ENCODE measurements at regions not wholly inside any gene's neighbourhood (a gene's known extent, or its start where the extent isn't known, plus 50 kb on each side); places are given as distances from the start of the nearest gene placed in this dataset.

DNA sequence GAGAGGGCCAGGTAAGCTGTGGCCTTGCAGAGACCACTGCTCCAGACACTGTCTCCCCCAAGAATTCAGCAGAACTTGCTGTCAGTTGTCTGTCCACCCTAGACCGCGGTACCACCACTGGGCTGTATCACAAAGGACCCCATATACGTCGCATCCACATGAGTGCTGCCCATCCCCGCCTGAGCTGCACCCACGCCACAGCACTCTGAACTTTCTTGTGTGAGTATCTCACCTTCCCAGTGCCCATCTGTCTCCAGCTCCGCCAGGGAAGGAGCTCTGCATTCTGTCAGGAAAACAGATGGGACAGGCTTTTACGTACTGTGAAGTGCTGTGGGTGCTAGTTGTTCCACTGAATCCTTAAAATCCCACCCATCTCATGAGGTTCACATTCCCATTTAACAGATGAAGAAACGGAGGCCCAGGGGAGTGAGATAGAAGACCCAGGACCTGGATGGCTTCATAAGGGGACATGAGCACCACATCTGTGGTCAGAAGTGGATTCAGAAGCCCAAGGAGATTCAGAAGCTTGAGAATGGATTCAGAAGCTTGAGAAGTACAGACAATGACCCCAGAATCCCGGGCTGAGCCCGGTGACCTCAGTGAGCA, 102.5 kb upstream of the ZMIZ1 start:
- no peaks in the 10 kb centered on the region for H3K27me3 Mint-ChIP-seq (ENCODE audit: low read depth)
- H3K9me3 Mint-ChIP-seq: no peaks in the 10 kb centered on the region
- no peak overlapping the region for H3K27ac Mint-ChIP-seq
- no peak overlapping the region for H3K4me3 Mint-ChIP-seq
- no peaks in the 10 kb centered on the region for H3K36me3 Mint-ChIP-seq (ENCODE audit: low read depth)
- H3K4me1 Mint-ChIP-seq (ENCODE audit: low read depth): no peaks in the 10 kb centered on the region
- no peak for DNase-seq (ENCODE audit: low spot score)

DNA sequence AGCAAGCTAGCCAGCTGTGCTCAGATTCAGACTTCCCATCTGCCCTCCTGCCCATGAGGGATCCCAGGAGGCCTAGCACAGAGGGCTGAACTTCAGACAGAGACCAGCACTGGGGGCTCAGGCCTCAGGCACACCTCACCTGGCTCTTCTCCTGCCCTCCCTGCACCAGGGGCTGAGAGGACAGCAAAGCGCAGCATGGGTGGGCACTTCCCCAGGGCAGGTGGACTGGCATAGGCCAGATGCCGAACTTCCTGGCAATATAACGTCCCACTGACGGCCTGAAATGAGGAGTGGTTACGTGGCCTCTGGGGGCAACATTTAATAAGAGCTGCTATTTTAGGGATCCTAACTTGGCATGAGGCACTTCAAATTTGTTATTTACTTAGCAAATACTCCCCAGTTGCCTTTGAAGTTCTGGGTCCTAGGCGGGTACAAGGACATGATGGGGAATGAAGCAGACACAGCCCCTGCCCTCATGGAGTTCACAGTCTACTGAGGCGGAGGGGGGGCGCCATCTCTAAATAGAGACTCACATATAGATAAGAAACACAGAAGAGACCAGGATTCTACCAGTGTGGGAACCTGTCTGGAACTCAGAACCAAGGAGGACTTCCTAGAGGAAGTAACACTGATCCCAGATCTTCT, 101.8 kb upstream of the ZMIZ1 start:
- no peak for DNase-seq (ENCODE audit: low spot score)
- Mint-ChIP-seq H3K36me3 (ENCODE audit: low read depth) (no peaks in the 10 kb centered on the region), H3K9me3 (no peaks in the 10 kb centered on the region), H3K27ac (no peak overlapping the region), H3K4me1 (ENCODE audit: low read depth) (no peaks in the 10 kb centered on the region), H3K4me3 (no peak overlapping the region), H3K27me3 (ENCODE audit: low read depth) (no peaks in the 10 kb centered on the region)

DNA sequence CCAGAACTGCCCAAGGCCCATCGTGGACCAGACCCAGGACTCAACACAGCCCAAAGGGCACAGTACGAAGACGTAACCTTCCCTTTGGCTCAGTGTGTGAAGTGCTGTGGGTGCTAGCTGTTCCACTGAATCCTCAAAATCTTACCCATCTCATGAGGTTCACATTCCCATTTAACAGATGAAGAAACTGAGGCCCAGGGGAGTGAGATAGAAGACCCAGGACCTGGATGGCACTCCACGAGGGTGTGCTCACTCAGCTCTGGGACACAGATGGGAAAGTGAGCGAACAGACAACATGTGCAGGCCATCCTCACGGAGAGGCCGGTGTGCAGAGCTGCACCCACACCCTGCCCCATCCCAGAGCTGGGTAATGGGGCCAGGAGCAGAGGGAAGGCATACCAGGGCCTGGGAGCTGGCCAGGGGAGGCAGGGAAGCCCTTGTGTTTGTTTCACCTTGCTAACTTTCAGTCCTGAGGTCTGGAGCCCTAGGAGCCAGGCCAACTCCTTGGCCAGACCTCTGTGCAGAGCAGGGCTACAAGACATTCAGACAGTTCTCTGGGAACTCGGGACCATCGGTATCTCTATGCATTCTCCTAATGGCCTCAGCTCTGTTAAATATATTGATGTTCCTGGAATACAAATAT, 100.3 kb upstream of the ZMIZ1 start:
- DNase-seq (ENCODE audit: low spot score): no peak
- no peaks in the 10 kb centered on the region for H3K4me1 Mint-ChIP-seq (ENCODE audit: low read depth)
- H3K27me3 Mint-ChIP-seq (ENCODE audit: low read depth): no peaks in the 10 kb centered on the region
- H3K9me3 Mint-ChIP-seq: no peaks in the 10 kb centered on the region
- no peaks in the 10 kb centered on the region for H3K36me3 Mint-ChIP-seq (ENCODE audit: low read depth)
- no peak overlapping the region for H3K27ac Mint-ChIP-seq
- H3K4me3 Mint-ChIP-seq: no peak overlapping the region

DNA sequence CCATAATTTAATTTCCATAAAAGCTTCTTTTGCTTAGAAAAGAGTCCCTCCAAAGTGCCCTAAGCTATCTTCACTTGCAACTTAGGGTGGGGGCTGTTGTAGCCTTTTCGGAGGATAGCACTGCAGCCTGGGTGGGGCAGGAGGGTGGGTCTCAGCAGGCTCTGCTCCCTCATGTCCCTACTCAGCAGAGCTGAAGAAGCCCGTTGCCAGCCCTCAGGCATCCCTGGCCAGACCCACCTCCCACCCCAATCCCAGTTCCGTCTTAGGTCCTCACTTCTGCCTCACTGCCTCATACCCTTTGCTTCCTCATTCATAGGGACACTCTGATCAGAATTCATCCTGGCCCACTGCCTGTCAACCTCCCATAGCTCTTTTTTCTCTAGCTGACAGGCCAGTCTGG, 99.8 kb upstream of the ZMIZ1 start:
- H3K27me3 Mint-ChIP-seq (ENCODE audit: low read depth): no peaks in the 10 kb centered on the region
- no peak for DNase-seq (ENCODE audit: low spot score)
- no peaks in the 10 kb centered on the region for H3K36me3 Mint-ChIP-seq (ENCODE audit: low read depth)
- H3K4me1 Mint-ChIP-seq (ENCODE audit: low read depth): no peaks in the 10 kb centered on the region
- no peaks in the 10 kb centered on the region for H3K9me3 Mint-ChIP-seq
- no peak overlapping the region for H3K27ac Mint-ChIP-seq
- no peak overlapping the region for H3K4me3 Mint-ChIP-seq

DNA sequence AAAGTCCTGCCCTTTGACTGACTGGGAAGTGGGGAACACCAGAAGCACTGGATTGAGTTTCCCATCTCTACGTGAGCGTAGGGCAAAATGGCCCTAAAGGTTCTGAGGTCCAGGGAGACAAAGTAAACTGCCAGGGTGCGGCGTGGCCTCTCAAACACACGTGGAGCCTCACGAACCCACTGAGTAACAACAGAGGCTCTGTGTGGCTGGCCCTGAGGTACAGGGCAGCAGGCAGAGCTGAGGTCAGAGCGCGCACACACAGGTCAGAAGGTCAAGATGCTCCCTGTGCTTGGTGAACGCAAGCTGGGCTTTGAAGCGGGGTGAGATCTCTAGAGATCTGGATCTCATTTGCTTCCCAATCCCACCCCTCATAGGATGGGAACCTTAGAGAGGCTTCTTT, 99.0 kb upstream of the ZMIZ1 start:
- H3K4me1 Mint-ChIP-seq (ENCODE audit: low read depth): peaks cover 6% of the 10 kb centered on the region
- H3K27me3 Mint-ChIP-seq (ENCODE audit: low read depth): no peaks in the 10 kb centered on the region
- no peak for DNase-seq (ENCODE audit: low spot score)
- H3K36me3 Mint-ChIP-seq (ENCODE audit: low read depth): no peaks in the 10 kb centered on the region
- H3K4me3 Mint-ChIP-seq: no peak overlapping the region
- H3K9me3 Mint-ChIP-seq: no peaks in the 10 kb centered on the region
- no peak overlapping the region for H3K27ac Mint-ChIP-seq

DNA sequence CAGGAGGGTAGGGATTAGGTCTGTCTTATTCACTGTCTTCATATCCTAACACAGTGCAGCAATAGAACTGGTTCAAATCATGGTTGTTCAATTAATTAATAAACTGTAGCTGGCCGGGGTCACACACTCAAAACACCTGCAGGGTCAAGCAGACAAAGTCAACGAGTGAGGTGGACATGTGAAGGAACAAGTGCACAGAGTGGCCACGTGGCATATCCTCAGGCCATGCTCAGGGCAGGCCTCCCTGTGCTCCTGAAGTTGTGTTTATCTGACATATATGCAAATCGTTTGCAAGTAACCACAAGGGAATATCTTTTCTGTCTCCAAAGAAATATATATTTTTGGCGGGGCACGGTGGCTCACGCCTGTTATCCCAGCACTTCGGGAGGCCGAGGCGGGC, 98.5 kb upstream of the ZMIZ1 start:
- no peaks in the 10 kb centered on the region for H3K9me3 Mint-ChIP-seq
- no peaks in the 10 kb centered on the region for H3K27me3 Mint-ChIP-seq (ENCODE audit: low read depth)
- H3K4me3 Mint-ChIP-seq: no peak overlapping the region
- no peaks in the 10 kb centered on the region for H3K36me3 Mint-ChIP-seq (ENCODE audit: low read depth)
- H3K27ac Mint-ChIP-seq: no peak overlapping the region
- DNase-seq (ENCODE audit: low spot score): no peak
- peaks cover 9% of the 10 kb centered on the region for H3K4me1 Mint-ChIP-seq (ENCODE audit: low read depth)

DNA sequence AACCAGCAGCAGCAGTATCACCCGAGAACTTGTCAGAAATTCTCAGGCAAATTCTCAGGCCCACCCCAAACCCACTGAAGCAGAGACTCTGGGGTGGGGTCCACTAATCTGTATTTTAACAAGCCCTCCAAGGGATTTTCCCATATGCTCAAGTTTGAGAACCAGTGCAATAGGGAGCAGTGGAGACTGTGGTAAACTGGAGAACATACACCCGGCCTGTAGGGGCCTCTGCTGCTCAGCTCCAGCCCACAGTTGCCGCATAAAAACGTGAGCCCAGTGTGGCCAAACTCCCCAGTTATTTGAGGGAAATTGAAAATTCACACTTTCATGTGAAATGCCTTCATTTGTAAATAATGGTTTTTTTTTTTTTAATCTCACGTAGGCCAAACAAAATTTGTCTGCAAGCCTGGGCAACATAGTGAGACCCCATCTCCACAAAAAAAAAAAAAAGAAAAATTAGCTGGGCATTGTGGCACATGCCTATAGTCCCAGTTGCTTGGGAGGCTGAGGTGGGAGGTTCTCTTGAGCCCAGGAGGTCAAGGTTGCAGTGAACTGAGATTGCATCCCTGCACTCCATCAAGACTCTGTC, 97.6 kb upstream of the ZMIZ1 start:
- Mint-ChIP-seq H3K4me3 (no peak overlapping the region), H3K27me3 (ENCODE audit: low read depth) (peaks cover 2% of the 10 kb centered on the region), H3K27ac (no peak overlapping the region), H3K4me1 (ENCODE audit: low read depth) (peaks cover 9% of the 10 kb centered on the region), H3K9me3 (no peaks in the 10 kb centered on the region), H3K36me3 (ENCODE audit: low read depth) (no peaks in the 10 kb centered on the region)
- no peak for DNase-seq (ENCODE audit: low spot score)

DNA sequence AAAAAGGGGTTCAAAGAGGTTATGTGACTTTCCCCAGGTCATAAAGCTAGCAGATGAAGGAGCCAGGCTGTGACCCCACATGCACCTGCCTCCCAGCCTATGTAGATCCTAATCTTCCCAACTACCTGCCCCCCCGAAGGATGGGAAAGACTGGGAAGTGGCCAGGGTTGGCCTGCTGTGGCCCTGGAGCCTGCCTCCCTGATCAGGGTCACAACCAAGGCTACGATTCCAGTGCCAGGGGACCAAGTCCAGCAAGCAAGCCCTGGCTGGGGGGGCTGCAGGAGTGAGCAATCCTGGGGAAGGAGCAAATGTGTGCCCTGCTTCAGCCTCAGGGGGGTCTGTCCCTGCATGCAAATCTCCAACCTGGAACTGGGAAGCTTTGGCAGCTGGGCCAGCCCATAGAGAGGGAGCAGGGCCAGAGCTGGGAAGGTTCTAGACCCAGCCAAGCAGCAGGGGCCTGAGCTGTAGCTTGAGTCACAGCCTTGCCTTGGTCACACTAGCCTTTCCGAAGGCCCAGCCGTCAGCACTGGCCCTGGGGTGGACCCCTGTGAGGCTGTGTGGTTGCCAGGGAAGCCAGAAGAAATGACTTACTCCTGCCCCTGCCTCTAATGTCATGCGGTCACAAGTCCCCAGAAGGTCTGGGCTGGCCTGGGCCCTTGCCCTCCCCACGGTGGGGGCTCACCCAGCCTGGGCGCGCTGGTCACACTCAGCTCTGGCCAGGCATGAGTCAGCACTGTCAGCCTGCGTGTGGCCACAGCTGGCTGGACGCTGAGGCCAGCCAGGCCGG, 96.4 kb upstream of the ZMIZ1 start:
- Mint-ChIP-seq H3K27me3 (ENCODE audit: low read depth) (peaks cover 2% of the 10 kb centered on the region), H3K4me1 (ENCODE audit: low read depth) (peaks cover 9% of the 10 kb centered on the region), H3K27ac (peak overlapping the region; percentile 56), H3K9me3 (no peaks in the 10 kb centered on the region), H3K36me3 (ENCODE audit: low read depth) (no peaks in the 10 kb centered on the region), H3K4me3 (peak overlapping the region; percentile 61)
- DNase-seq (ENCODE audit: low spot score): no peak

DNA sequence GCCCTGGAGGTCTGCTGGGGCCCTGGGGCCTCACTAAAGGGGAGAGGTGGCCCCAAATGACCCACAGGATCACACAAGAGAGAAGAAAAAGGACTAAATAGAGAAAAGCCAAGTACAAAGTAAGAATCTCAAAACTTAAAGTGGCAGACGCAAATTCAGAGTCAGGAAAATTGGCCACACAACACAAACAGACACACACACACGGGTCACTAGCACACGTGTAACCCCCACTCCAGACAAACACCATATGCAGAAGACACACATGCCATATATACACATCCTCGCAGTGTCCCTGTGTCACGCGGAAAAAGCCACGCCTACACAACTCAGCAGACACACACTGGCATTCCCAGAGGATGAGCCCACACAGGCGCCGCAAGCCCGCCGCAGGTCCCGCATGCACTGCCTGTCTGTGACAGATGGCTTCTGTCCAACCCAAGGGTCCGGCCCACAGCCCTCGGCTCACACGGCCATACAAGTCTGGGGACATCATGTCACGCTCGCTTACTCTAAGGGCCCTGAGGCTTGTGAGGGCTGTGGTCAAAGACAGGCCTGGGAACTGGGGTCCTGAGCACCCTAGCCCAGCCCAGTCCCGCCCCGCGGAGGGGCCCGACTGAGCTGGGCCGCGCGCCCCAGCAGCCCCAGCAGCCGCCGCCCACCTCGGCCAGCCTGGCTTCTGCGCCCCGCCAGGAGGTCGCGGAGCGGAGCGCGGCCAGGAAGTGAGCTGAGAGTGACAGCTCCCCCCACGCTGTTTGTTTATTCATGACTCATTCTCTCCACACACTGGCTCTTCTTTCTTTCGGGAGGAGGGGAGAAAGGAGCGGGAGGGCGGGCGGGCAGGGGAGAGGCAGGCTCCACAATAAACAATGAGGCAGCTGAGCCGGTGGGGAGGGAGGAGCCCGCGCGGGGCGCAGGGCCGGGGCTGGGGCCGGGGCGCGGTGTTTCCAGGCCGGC, 95.5 kb upstream of the ZMIZ1 start:
- H3K4me3 Mint-ChIP-seq: peak overlapping the region; percentile 61
- no peaks in the 10 kb centered on the region for H3K9me3 Mint-ChIP-seq
- H3K4me1 Mint-ChIP-seq (ENCODE audit: low read depth): peaks cover 9% of the 10 kb centered on the region
- peak; percentile 83 for DNase-seq (ENCODE audit: low spot score)
- H3K27ac Mint-ChIP-seq: peak overlapping the region; percentile 56
- peaks cover 6% of the 10 kb centered on the region for H3K27me3 Mint-ChIP-seq (ENCODE audit: low read depth)
- no peaks in the 10 kb centered on the region for H3K36me3 Mint-ChIP-seq (ENCODE audit: low read depth)

DNA sequence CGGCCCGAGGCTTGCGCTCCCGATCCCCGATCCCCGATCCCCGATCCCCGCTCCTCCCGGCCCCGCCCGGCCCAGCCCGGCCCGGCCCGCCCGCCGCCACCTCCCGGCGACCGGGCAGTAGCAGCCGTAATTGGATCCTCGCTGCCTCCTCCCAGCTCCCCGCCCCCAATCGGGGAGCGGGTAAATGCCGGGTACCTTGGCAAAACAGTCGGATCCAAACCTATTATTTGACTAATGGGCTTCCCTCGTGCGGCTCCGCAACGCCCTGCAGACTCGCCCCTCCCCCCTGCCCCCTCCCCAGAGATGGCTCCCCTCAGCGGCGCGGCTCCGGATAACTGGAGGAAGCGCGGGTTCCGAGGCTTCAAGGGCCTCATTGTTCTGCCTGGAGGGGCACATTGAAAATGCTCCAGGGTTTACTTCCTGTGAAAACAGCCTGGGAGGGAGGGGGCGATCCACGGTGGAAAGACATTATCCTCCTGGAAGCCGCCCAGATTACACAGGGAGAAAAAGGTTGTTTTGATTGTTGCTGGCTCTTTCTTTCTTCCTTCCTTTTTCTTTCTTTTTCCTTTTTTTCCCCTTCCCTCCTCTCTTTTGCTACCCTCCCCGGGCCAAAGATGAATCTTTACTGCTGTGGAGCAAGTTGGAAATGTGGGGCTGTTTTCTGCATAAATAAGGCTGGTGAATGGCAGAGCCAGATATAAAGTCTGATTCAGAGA, 94.7 kb upstream of the ZMIZ1 start:
- H3K4me3 Mint-ChIP-seq: peak overlapping the region; percentile 92
- peaks cover 9% of the 10 kb centered on the region for H3K4me1 Mint-ChIP-seq (ENCODE audit: low read depth)
- H3K27ac Mint-ChIP-seq: peak overlapping the region; percentile 96
- no peak for DNase-seq (ENCODE audit: low spot score)
- H3K27me3 Mint-ChIP-seq (ENCODE audit: low read depth): peaks cover 7% of the 10 kb centered on the region
- no peaks in the 10 kb centered on the region for H3K9me3 Mint-ChIP-seq
- H3K36me3 Mint-ChIP-seq (ENCODE audit: low read depth): no peaks in the 10 kb centered on the region

DNA sequence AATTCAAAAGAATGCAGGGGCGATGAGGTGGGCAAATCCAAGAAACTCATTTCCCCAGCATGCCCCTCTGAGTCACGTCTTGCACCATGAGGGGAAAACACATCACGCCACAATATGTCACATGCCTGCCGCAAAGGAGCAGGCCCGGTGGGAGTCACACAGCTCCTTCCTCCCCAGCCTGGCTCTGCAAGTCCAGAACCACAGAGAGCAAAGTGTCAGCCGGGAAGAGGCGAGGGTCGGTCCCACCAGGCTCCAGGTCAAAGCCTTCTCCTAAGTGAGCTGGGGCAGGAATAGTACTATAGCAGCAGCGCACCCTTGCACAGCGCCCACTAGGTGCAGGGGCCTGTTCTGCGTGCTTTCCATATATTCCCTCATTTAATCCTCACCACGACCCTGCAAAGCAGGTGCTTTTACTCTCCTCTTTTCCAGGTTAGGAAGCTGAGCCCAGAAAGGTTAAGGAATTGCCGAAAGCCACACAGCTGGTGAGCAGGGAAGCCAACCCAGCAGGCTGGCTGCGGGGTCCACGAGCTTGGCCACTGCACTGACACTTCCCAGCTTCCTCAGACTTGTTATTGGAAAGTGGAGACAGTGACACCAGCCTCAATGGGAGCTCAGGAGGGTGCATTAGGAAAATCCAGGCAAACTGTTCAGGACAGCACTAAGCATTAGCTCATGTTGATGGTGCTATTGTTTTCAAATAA, 94.0 kb upstream of the ZMIZ1 start:
- peak; percentile 78 for DNase-seq (ENCODE audit: low spot score)
- H3K4me1 Mint-ChIP-seq (ENCODE audit: low read depth): peaks cover 9% of the 10 kb centered on the region
- peak overlapping the region; percentile 92 for H3K4me3 Mint-ChIP-seq
- no peaks in the 10 kb centered on the region for H3K9me3 Mint-ChIP-seq
- H3K36me3 Mint-ChIP-seq (ENCODE audit: low read depth): no peaks in the 10 kb centered on the region
- H3K27me3 Mint-ChIP-seq (ENCODE audit: low read depth): peaks cover 7% of the 10 kb centered on the region
- H3K27ac Mint-ChIP-seq: peak overlapping the region; percentile 96

DNA sequence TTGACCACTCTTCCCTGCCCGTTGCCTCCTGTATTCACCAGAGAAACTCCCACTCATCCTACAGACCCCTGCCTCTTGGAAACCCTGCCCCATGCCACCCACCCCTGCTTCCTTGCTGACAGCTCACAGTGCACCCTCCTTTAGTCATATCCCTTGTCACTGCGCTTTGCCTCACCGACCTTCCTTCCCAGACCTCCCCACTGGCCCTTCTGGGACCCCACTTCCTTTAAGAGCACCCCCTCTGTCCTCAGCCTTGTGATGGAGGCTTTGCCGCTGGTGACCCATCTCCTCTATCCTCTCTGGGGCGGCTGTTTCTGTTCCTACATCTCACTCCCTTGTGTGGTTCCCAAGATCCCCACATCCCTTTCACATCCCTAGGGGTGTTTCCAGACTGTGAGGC, 92.8 kb upstream of the ZMIZ1 start:
- no peaks in the 10 kb centered on the region for H3K36me3 Mint-ChIP-seq (ENCODE audit: low read depth)
- no peaks in the 10 kb centered on the region for H3K9me3 Mint-ChIP-seq
- no peak for DNase-seq (ENCODE audit: low spot score)
- no peak overlapping the region for H3K27ac Mint-ChIP-seq
- no peak overlapping the region for H3K4me3 Mint-ChIP-seq
- H3K27me3 Mint-ChIP-seq (ENCODE audit: low read depth): peaks cover 11% of the 10 kb centered on the region
- peaks cover 12% of the 10 kb centered on the region for H3K4me1 Mint-ChIP-seq (ENCODE audit: low read depth)

Measured in T-helper 2 cell treated with Interferon-gamma antibody and Interleukin-4, amounts not matched to agents 5 μg/mL and 100 μg/mL, for 36 hours (primary cell).